ENCODE measurements at regions not wholly inside any gene's neighbourhood (a gene's known extent, or its start where the extent isn't known, plus 50 kb on each side); places are given as distances from the start of the nearest gene placed in this dataset.

GRCh38 chr3:59254976-59255375 lies 205.2 kb upstream of the CFAP20DC start:
- TF ChIP-seq, protein P1, sequence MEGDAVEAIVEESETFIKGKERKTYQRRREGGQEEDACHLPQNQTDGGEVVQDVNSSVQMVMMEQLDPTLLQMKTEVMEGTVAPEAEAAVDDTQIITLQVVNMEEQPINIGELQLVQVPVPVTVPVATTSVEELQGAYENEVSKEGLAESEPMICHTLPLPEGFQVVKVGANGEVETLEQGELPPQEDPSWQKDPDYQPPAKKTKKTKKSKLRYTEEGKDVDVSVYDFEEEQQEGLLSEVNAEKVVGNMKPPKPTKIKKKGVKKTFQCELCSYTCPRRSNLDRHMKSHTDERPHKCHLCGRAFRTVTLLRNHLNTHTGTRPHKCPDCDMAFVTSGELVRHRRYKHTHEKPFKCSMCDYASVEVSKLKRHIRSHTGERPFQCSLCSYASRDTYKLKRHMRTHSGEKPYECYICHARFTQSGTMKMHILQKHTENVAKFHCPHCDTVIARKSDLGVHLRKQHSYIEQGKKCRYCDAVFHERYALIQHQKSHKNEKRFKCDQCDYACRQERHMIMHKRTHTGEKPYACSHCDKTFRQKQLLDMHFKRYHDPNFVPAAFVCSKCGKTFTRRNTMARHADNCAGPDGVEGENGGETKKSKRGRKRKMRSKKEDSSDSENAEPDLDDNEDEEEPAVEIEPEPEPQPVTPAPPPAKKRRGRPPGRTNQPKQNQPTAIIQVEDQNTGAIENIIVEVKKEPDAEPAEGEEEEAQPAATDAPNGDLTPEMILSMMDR (IDR thresholded peaks at IDR 0.05; ENCODE audit: low read depth, low read length, missing input control) = no peak
- TF ChIP-seq RXRA (IDR thresholded peaks at IDR 0.05) (no peak), FOXA1 (IDR thresholded peaks at IDR 0.05) (no peak), SP1 (IDR thresholded peaks at IDR 0.05) (no peak), RAD21 (IDR thresholded peaks at IDR 0.05) (no peak), GABPA (IDR thresholded peaks at IDR 0.05 in 1 of 2, conservative IDR thresholded peaks at IDR 0.05 in 1 of 2) (no peak)
- TF ChIP-seq, protein P2, sequence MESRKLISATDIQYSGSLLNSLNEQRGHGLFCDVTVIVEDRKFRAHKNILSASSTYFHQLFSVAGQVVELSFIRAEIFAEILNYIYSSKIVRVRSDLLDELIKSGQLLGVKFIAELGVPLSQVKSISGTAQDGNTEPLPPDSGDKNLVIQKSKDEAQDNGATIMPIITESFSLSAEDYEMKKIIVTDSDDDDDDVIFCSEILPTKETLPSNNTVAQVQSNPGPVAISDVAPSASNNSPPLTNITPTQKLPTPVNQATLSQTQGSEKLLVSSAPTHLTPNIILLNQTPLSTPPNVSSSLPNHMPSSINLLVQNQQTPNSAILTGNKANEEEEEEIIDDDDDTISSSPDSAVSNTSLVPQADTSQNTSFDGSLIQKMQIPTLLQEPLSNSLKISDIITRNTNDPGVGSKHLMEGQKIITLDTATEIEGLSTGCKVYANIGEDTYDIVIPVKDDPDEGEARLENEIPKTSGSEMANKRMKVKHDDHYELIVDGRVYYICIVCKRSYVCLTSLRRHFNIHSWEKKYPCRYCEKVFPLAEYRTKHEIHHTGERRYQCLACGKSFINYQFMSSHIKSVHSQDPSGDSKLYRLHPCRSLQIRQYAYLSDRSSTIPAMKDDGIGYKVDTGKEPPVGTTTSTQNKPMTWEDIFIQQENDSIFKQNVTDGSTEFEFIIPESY (IDR thresholded peaks at IDR 0.05) = no peak
